Transverse colon (tissue), 4 donors: ENCODE measurements at regions not wholly inside any gene's neighbourhood (a gene's known extent, or its start where the extent isn't known, plus 50 kb on each side); places are given as distances from the start of the nearest gene placed in this dataset.

Experiments
- DNase-seq: peaks from one replicate; pipeline ENCODE4 v3.0.0-alpha.2; 2019
- H3K27ac ChIP-seq, 4 donors: fragments of 200-600 bp; sonication (generic); 2 replicates each; pipeline ENCODE4 v1.5.1; 2016 to 2018; ENCODE audit warnings: inconsistent platforms in 4 of 4
- H3K27me3 ChIP-seq: fragments of 200-600 bp; sonication (generic); 2 replicates; pipeline ENCODE4 v1.5.1; 2017; ENCODE audit warnings: inconsistent platforms
- H3K36me3 ChIP-seq, 4 donors: fragments of 200-600 bp; sonication (generic); 2 replicates each; pipeline ENCODE4 v1.5.1; 2017 to 2019; ENCODE audit warnings: inconsistent platforms in 4 of 4
- H3K4me1 ChIP-seq, 4 donors: fragments of 200-600 bp; sonication (generic); 2 replicates each; pipeline ENCODE4 v1.5.1; 2017 to 2020; ENCODE audit warnings: inconsistent platforms in 4 of 4
- H3K4me3 ChIP-seq, 4 donors: fragments of 200-600 bp; sonication (generic); 1 replicate in 1 of 4; 2 replicates in 3 of 4; pipeline versions ENCODE4 v1.5.1 to v1.6.1; 2017 to 2019; ENCODE audit warnings: inconsistent platforms in 4 of 4
- H3K9me3 ChIP-seq, 2 donors: fragments of 200-600 bp; sonication (generic); 2 replicates each; pipeline ENCODE4 v1.5.1; 2017 to 2019; ENCODE audit warnings: inconsistent platforms in 2 of 2
- CTCF ChIP-seq, 5 experiments: fragments of 200-600 bp in 3 of 5; fragments of 450-650 bp in 2 of 5; sonication (generic) in 3 of 5; IDR thresholded peaks; 1 replicate in 2 of 5; 2 replicates in 3 of 5; pipeline ENCODE4 v1.5.1; 2016 to 2017; ENCODE audit warnings: antibody characterized with exemption in 5 of 5, inconsistent platforms in 3 of 5, mild to moderate bottlenecking in 2 of 5, moderate library complexity in 1 of 5
- EP300 ChIP-seq: sonication (generic); formaldehyde crosslinking; IDR thresholded peaks from one replicate; pipeline ENCODE4 v1.6.1; 2017; ENCODE audit warnings: antibody characterized with exemption, low read depth
- POLR2A ChIP-seq: fragments of 450-650 bp; IDR thresholded peaks from one replicate; pipeline ENCODE4 v1.6.1; 2016; ENCODE audit warnings: antibody characterized with exemption, mild to moderate bottlenecking, moderate library complexity
- POLR2AphosphoS5 ChIP-seq, 3 donors: sonication (generic); formaldehyde crosslinking; IDR thresholded peaks; one replicate each; pipeline ENCODE4 v1.6.1; 2016; ENCODE audit warnings: antibody characterized with exemption in 3 of 3
- WGBS, 2 donors: methylation state at CpG; one replicate each; pipeline ENCODE4 v1.1.5; 2018; ENCODE audit warnings: low coverage in 1 of 2; 5-methylcytosine and 5-hydroxymethylcytosine counted together
- in situ Hi-C, 4 donors: fragments of 200-750 bp; cut with MboI; loops; one replicate each; pipeline versions ENCODE4 v1.15.0 to v1.15.1; 2017; ENCODE audit warnings: low sequenced_read_pairs in 3 of 4, low pct_ligation_motif_present in 1 of 4, low pct_unique_long_range_greater_than_20kb in 1 of 4
- intact Hi-C: fragments of 100-400 bp; cut with DNase I; formaldehyde crosslinking; loops from one replicate; pipeline ENCODE4 v1.15.1; 2023; ENCODE audit warnings: low total_unique reads

DNA sequence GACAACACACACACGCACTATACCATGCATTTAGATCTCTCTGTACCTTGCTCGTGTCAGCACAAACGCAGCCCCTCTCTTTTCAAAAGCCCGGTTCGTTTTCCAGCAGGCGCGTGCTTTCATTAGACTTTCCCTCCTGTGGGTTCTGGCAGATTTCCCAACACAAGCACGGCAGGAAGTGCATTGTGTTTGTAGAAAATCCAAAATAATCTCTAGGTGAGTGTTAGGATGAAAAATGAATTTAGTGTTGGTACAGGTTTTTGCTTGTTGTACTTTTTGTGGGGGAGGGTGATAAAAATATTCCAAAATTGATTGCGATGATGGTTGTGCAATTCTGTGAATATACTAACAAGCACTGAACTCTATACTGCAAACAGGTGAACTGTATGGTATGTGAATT lies 54.1 kb upstream of the POFUT2 start:
- DNase-seq: no peak
- no peak overlapping the region for H3K27ac ChIP-seq
- in situ Hi-C loops: no loop called here

GRCh38 chr21:45343891-45344290 lies 56.2 kb upstream of the POFUT2 start:
- 87% methylated on average over 7 to 15 of the region's 15 CpGs for WGBS, 2 donors
- intact Hi-C loops (no loop called here), in situ Hi-C loops (no loop called here)

More for the DNA sequence above, 54.1 kb upstream of the POFUT2 start:
- Histone ChIP-seq H3K27me3 (no peaks in the 10 kb centered on the region), H3K4me1 (no peaks in the 10 kb centered on the region), H3K9me3 (no peaks in the 10 kb centered on the region), H3K36me3 (no peaks in the 10 kb centered on the region), H3K4me3 (no peak overlapping the region)
- 62 to 66% methylated on average over 9 of the region's 9 CpGs for WGBS, 2 donors
- TF ChIP-seq CTCF (IDR thresholded peaks at IDR 0.05) (no peak), POLR2AphosphoS5 (IDR thresholded peaks at IDR 0.05) (no peak), POLR2A (no peak), EP300 (no peak)
- intact Hi-C loops: no loop called here

GRCh38 chr21:45344576-45344975 lies 56.9 kb upstream of the POFUT2 start:
- Histone ChIP-seq H3K4me3 (no peak overlapping the region), H3K27ac (no peak overlapping the region), H3K27me3 (no peaks in the 10 kb centered on the region), H3K4me1 (peaks cover 0 to 3% (median 0%) of the 10 kb centered on the region in 4 donors), H3K9me3 (no peaks in the 10 kb centered on the region), H3K36me3 (no peaks in the 10 kb centered on the region)
- intact Hi-C loops: no loop called here
- no peak for TF ChIP-seq POLR2AphosphoS5 (IDR thresholded peaks at IDR 0.05)
- no peak for TF ChIP-seq POLR2A
- no peak for TF ChIP-seq EP300
- no peak for TF ChIP-seq CTCF (IDR thresholded peaks at IDR 0.05)
- 91 to 100% methylated on average over 2 to 10 of the region's 21 CpGs for WGBS, 2 donors
- in situ Hi-C loops: no loop called here
- DNase-seq: no peak

More at GRCh38 chr21:45343891-45344290, 56.2 kb upstream of the POFUT2 start:
- H3K9me3 ChIP-seq: no peaks in the 10 kb centered on the region
- H3K27ac ChIP-seq: no peak overlapping the region
- H3K4me3 ChIP-seq: no peak overlapping the region
- no peak for DNase-seq
- no peaks in the 10 kb centered on the region for H3K27me3 ChIP-seq
- no peak for TF ChIP-seq POLR2A
- no peak for TF ChIP-seq CTCF (IDR thresholded peaks at IDR 0.05)
- no peak for TF ChIP-seq POLR2AphosphoS5 (IDR thresholded peaks at IDR 0.05)
- TF ChIP-seq EP300: no peak
- no peaks in the 10 kb centered on the region for H3K36me3 ChIP-seq
- no peaks in the 10 kb centered on the region for H3K4me1 ChIP-seq

- DNase-seq: no peak
- Histone ChIP-seq H3K9me3 (no peaks in the 10 kb centered on the region), H3K4me3 (no peak overlapping the region), H3K27ac (peak overlapping the region in 1 of 4 donors; percentile 33), H3K4me1 (peaks cover 0 to 6% (median 2%) of the 10 kb centered on the region in 4 donors), H3K36me3 (no peaks in the 10 kb centered on the region), H3K27me3 (no peaks in the 10 kb centered on the region)
- WGBS, 2 donors: 60 to 78% methylated on average over 6 to 31 of the region's 31 CpGs
- in situ Hi-C loops (no loop called here), intact Hi-C loops (loop anchor here (2.0 kb wide), 1 partner anchor 30 kb away; no protein-coding TSS in a partner anchor)
- TF ChIP-seq EP300 (no peak), POLR2A (no peak)
These were observed 57.8 kb upstream of the COL18A1 start for GRCh38 chr21:45347048-45347711.
